Omental fat pad (tissue), 3 donors: ENCODE measurements at regions not wholly inside any gene's neighbourhood (a gene's known extent, or its start where the extent isn't known, plus 50 kb on each side); places are given as distances from the start of the nearest gene placed in this dataset.
A peak's percentile ranks its signal among the peaks of the same experiment; 100 is the strongest.

ENCODE experiments used
- ATAC-seq: fragments of 150-250 bp; one replicate; pipeline ENCODE4 v1.9.1; 2016; ENCODE audit warnings: mild to moderate bottlenecking, moderate library complexity; ENCODE audit not compliant: low FRiP score
- DNase-seq: peaks from one replicate; pipeline ENCODE4 v3.0.0-alpha.2; 2019; ENCODE audit warnings: low spot score
- TF ChIP-seq, protein P1 (sequence below), 3 donors: fragments of 450-650 bp; IDR thresholded peaks; one replicate each; pipeline ENCODE4 v1.5.1; 2016 to 2017; ENCODE audit warnings: antibody characterized with exemption in 3 of 3, mild to moderate bottlenecking in 3 of 3, moderate library complexity in 2 of 3

DNA sequence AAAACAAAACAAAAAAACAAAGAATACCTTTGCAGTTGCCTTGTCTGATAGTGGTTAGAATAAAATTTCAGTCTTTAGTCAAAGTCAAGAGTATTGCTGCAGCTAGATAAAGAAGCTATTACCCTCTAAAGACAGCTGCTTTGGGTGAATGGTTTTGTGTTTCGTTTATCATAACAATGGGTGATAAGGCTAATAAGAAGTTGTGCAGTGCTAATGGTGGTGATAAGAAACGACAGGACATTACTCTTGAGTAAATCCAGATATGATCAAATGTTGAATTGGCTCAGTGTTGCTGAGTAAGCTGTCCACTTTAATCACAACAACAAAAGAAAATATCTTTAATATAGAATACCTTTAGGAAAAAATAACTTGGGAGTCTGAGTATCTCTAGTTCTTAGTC lies 1825.3 kb downstream of the SLITRK5 start:
- TF ChIP-seq, protein P1, sequence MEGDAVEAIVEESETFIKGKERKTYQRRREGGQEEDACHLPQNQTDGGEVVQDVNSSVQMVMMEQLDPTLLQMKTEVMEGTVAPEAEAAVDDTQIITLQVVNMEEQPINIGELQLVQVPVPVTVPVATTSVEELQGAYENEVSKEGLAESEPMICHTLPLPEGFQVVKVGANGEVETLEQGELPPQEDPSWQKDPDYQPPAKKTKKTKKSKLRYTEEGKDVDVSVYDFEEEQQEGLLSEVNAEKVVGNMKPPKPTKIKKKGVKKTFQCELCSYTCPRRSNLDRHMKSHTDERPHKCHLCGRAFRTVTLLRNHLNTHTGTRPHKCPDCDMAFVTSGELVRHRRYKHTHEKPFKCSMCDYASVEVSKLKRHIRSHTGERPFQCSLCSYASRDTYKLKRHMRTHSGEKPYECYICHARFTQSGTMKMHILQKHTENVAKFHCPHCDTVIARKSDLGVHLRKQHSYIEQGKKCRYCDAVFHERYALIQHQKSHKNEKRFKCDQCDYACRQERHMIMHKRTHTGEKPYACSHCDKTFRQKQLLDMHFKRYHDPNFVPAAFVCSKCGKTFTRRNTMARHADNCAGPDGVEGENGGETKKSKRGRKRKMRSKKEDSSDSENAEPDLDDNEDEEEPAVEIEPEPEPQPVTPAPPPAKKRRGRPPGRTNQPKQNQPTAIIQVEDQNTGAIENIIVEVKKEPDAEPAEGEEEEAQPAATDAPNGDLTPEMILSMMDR (IDR thresholded peaks at IDR 0.05): no peak
- ATAC-seq (no peak), DNase-seq (no peak)

DNA sequence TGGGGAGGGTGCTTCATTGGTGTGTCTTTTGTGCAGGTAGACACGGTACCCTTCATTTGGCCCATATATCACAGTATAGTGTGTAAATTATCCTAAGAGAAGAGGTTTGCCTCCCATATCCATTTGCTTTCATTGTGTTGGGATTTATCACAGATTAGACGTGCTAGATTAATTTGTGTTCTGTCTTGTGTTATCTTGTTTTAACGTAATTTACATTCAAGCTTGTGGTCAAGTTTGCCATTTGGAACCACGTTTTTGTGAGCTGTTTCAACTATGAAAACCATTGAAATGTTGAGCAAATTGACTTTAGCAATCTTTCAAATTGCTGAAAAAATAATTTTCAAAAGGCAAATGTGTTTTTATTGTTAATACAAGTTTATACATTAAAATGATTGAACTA lies 1826.5 kb downstream of the SLITRK5 start:
- ATAC-seq: no peak
- TF ChIP-seq, protein P1 (IDR thresholded peaks at IDR 0.05): no peak
- no peak for DNase-seq

DNA sequence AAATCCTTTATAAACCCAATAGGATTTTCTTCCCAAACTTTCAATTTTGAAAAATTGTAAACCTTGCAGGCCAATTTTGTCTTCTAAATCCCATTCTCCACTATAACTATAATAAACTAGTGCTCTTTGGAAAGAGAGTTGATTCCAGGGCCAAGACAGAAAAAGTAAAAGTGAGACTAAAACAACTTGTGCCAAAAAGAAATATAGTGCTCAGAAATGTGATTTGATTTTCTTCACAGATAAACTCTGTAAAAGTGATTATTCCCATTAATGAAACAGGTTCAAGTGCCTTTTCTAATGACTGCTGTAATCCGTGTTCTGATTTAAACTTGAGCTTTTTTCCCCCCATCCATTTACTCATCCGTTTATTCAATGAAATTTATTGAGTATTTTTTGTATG lies 1831.1 kb downstream of the SLITRK5 start:
- ATAC-seq (no peak), DNase-seq (no peak)
- TF ChIP-seq, protein P1 (IDR thresholded peaks at IDR 0.05): no peak

DNA sequence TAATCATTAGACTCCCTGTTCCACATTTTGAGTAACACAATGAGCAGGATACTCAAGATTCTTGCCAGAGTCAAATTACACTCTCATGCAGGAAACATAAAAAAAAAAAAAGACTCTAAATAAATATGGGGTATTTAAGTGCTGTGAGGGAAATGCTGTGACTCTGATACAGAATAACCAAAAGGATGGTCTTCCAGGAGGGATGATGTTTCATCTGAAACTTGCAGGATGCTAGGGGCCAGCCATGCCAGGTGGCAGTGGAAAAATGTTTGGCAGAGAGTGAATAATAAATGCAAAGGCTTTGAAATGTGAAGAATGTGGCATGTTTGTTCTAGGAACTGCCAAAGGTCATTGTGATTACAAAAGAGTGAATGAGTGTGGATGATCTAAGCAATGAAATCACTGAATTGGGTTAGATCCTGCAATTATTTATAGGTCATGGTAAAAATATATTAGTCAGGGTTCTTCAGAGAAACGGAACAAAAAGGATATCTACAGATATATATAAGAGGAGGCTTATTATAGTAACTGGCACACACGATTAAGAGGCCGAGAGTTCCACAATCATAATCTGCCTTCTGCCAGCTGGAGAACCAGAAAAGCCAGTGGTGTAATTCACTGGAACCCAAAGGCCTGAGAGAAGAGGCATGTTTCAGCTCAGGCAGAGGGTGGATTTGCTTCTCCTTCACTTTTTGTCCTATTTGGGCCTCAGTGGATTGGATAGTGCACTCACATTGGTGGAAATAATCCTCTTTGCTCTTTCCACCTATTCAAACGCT lies 1832.8 kb upstream of the MIR17HG start:
- ATAC-seq: peak; percentile 91

DNA sequence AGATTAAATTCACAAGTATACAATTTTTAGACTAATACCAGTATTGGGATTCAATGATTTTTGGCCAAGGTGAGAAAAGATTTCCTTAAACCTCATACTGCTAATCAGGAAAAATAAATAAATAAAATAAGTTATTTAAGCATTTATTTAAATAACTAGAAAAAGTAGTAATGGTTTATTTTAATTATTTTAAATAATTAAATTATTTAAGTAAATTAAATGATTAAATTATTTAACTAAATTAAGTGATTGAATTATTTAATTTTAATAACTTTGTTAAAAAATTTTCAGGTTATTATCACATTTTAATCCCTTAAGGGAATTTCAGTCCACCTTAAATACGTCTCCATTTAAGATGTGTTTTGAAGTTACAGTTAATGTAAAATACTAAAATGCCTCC lies 1831.5 kb upstream of the MIR17HG start:
- DNase-seq (no peak), ATAC-seq (no peak)
- TF ChIP-seq, protein P1 (IDR thresholded peaks at IDR 0.05): no peak

More for the DNA sequence above, 1832.8 kb upstream of the MIR17HG start:
- TF ChIP-seq, protein P1 (IDR thresholded peaks at IDR 0.05): no peak
- no peak for DNase-seq

DNA sequence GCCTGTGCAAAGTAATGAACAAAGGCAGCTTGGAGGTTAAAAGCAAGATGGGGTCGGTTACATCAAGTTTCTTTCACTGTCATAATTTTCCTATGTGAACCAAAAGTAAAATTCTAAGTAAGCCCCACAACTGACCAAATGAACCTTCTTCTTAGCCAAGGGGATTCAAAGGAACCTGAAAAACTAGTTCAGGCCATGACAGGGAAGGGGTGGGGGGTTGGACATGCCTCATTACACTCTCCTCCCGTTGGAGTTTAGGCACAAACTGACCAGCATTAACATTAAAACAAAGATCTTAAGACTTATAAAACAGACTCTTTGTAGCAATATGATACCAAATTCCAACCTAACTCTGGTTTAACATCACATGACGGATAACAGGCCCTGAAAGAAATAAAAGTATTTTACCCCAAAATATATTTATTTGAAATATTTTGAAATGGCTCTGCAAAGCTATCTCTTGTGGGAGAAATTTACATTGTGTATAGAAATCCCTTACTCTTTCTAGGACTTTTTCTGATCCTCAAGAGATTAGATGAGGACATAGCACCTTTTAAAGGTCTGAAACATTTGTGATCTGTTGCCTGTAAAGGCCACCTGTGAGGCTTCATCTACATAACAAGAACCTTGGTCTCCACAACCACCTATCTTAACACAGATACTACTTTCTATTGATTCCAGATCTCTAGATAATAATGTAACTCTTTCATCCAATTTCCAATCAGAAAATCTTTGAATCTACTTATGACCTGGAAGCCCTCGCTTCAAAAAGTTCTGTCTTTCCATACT lies 1829.0 kb upstream of the MIR17HG start:
- DNase-seq: no peak

More for the DNA sequence above, 1829.0 kb upstream of the MIR17HG start:
- ATAC-seq: no peak
- TF ChIP-seq, protein P1 (IDR thresholded peaks at IDR 0.05): no peak
